Activated CD8-positive, alpha-beta memory T cell treated with anti-CD3 and anti-CD28 coated beads, Interleukin-2, amount 10 ng/mL, durations not matched to agents 7 days and 5 days (primary cell): ENCODE measurements at regions not wholly inside any gene's neighbourhood (a gene's known extent, or its start where the extent isn't known, plus 50 kb on each side); places are given as distances from the start of the nearest gene placed in this dataset.
A peak's percentile ranks its signal among the peaks of the same experiment; 100 is the strongest.
"Not testable (repeated sequence)": the region's sequence is repeated elsewhere in the genome, so short reads cannot be mapped to it uniquely, and the experiment has no call there.

Experiments used
- ATAC-seq: fragments of 150-1000 bp; cut with Tn5 transposase; one replicate; pipeline ENCODE4 v1.10.0; 2021; ENCODE audit warnings: moderate library complexity
- CTCF ChIA-PET: fragments of 350-600 bp; sonication (Branson Sonifier 250); formaldehyde crosslinking; loops from one replicate; lab custom pipeline; 2021; ENCODE audit warnings: antibody characterized with exemption; lab: Charles Lee
- DNase-seq: peaks from one replicate; pipeline ENCODE4 v3.0.0-alpha.2; 2020
- H3K27ac Mint-ChIP-seq: one replicate; pipeline ENCODE4 v1.8.0; 2021; ENCODE audit warnings: mild to moderate bottlenecking, mixed read lengths
- H3K27me3 Mint-ChIP-seq: one replicate; pipeline ENCODE4 v1.8.0; 2021; ENCODE audit warnings: mixed read lengths
- H3K36me3 Mint-ChIP-seq: one replicate; pipeline ENCODE4 v1.8.0; 2021; ENCODE audit warnings: mild to moderate bottlenecking, mixed read lengths
- H3K4me1 Mint-ChIP-seq: one replicate; pipeline ENCODE4 v1.8.0; 2021; ENCODE audit warnings: mixed read lengths
- H3K4me3 Mint-ChIP-seq: one replicate; pipeline ENCODE4 v1.8.0; 2021; ENCODE audit warnings: mild to moderate bottlenecking, moderate library complexity, mixed read lengths
- H3K9me3 Mint-ChIP-seq: one replicate; pipeline ENCODE4 v1.8.0; 2022; ENCODE audit warnings: low read depth, mixed read lengths

GRCh38 chr11:34001557-34002064 is 49.9 kb upstream of the CAPRIN1 start:
- H3K36me3 Mint-ChIP-seq = no peaks in the 10 kb centered on the region
- peaks cover 18% of the 10 kb centered on the region for H3K4me1 Mint-ChIP-seq
- no peaks in the 10 kb centered on the region for H3K9me3 Mint-ChIP-seq
- no peak for ATAC-seq
- H3K27me3 Mint-ChIP-seq = peaks cover 75% of the 10 kb centered on the region
- H3K27ac Mint-ChIP-seq = no peak overlapping the region
- CTCF ChIA-PET = interaction anchor here (1.5 to 2.6 kb wide), 2 partner anchors 10 to 14 kb away, joined by 7 to 12 read pairs; no protein-coding TSS in a partner anchor
- no peak overlapping the region for H3K4me3 Mint-ChIP-seq
- no peak for DNase-seq

- CTCF ChIA-PET = interaction anchor here (1.1 to 2.6 kb wide), 4 partner anchors 11 to 493 kb away, joined by 3 to 12 read pairs (median 5); partner anchors contain the start of gene ABTB2
- ATAC-seq = no peak
Measured at GRCh38 chr11:33999393-33999792, 52.1 kb upstream of the CAPRIN1 start.

GRCh38 chr11:33997584-33998251 is 53.8 kb upstream of the CAPRIN1 start:
- Mint-ChIP-seq H3K36me3 (no peaks in the 10 kb centered on the region), H3K27me3 (peaks cover 52% of the 10 kb centered on the region), H3K4me3 (no peak overlapping the region), H3K9me3 (no peaks in the 10 kb centered on the region), H3K4me1 (peaks cover 18% of the 10 kb centered on the region), H3K27ac (no peak overlapping the region)
- DNase-seq (no peak), ATAC-seq (no peak)
- CTCF ChIA-PET = interaction anchor here (0.6 to 3.1 kb wide), 23 partner anchors 10 to 495 kb away, joined by 3 to 20 read pairs (median 4); partner anchors contain the start of genes ABTB2 and CAPRIN1

More at GRCh38 chr11:33999393-33999792, 52.1 kb upstream of the CAPRIN1 start:
- Mint-ChIP-seq H3K27me3 (peaks cover 63% of the 10 kb centered on the region), H3K36me3 (no peaks in the 10 kb centered on the region), H3K27ac (no peak overlapping the region), H3K4me1 (peaks cover 18% of the 10 kb centered on the region), H3K9me3 (no peaks in the 10 kb centered on the region), H3K4me3 (no peak overlapping the region)
- no peak for DNase-seq

GRCh38 chr11:33996498-33997454 is 54.8 kb upstream of the CAPRIN1 start:
- H3K9me3 Mint-ChIP-seq = no peaks in the 10 kb centered on the region
- peaks cover 46% of the 10 kb centered on the region for H3K27me3 Mint-ChIP-seq
- H3K36me3 Mint-ChIP-seq = no peaks in the 10 kb centered on the region
- no peak overlapping the region for H3K27ac Mint-ChIP-seq
- DNase-seq (peak; percentile 84), ATAC-seq (peak; percentile 98)
- CTCF ChIA-PET = interaction anchor here (0.6 to 3.1 kb wide), 31 partner anchors 9 to 495 kb away, joined by 3 to 20 read pairs (median 4); partner anchors contain the start of genes ABTB2, CAPRIN1 and NAT10
- no peak overlapping the region for H3K4me3 Mint-ChIP-seq
- peaks cover 21% of the 10 kb centered on the region for H3K4me1 Mint-ChIP-seq

GRCh38 chr11:33994937-33995336 is 56.6 kb upstream of the CAPRIN1 start:
- Mint-ChIP-seq H3K36me3 (no peaks in the 10 kb centered on the region), H3K9me3 (no peaks in the 10 kb centered on the region), H3K27ac (no peak overlapping the region), H3K27me3 (peaks cover 36% of the 10 kb centered on the region), H3K4me3 (no peak overlapping the region), H3K4me1 (peaks cover 22% of the 10 kb centered on the region)
- CTCF ChIA-PET = no interaction called here
- no peak for DNase-seq
- ATAC-seq = no peak

- not testable (repeated sequence) for H3K36me3 Mint-ChIP-seq, ATAC-seq, H3K9me3 Mint-ChIP-seq
- Mint-ChIP-seq H3K4me1 (peaks cover 12% of the 10 kb centered on the region), H3K27me3 (peaks cover 11% of the 10 kb centered on the region), H3K27ac (peak overlapping the region; percentile 34), H3K4me3 (peak overlapping the region; percentile 27)
- DNase-seq = peak; percentile 52
- CTCF ChIA-PET = interaction anchor here (1.0 to 2.5 kb wide), 7 partner anchors 9 to 367 kb away, joined by 3 to 7 read pairs (median 4); partner anchors contain the start of gene ABTB2
Measured at GRCh38 chr11:33991136-33991535, 60.4 kb upstream of the CAPRIN1 start.

- CTCF ChIA-PET = interaction anchor here (2.5 kb wide), 1 partner anchor 12 kb away, joined by 7 read pairs; no protein-coding TSS in a partner anchor
- ATAC-seq = not testable (repeated sequence)
Measured at GRCh38 chr11:33990131-33990530, 61.4 kb upstream of the CAPRIN1 start.

GRCh38 chr11:33989461-33989860 is 62.1 kb upstream of the CAPRIN1 start:
- no peak for ATAC-seq
- Mint-ChIP-seq H3K27ac (no peak overlapping the region), H3K4me3 (no peak overlapping the region), H3K9me3 (no peaks in the 10 kb centered on the region), H3K4me1 (peaks cover 12% of the 10 kb centered on the region), H3K36me3 (no peaks in the 10 kb centered on the region), H3K27me3 (peaks cover 4% of the 10 kb centered on the region)
- CTCF ChIA-PET = interaction anchor here (0.6 to 3.3 kb wide), 3 partner anchors 8 to 661 kb away, joined by 3 to 20 read pairs (median 8); no protein-coding TSS in a partner anchor
- DNase-seq = no peak

More at GRCh38 chr11:33990131-33990530, 61.4 kb upstream of the CAPRIN1 start:
- H3K27ac Mint-ChIP-seq, DNase-seq, H3K9me3 Mint-ChIP-seq, H3K27me3 Mint-ChIP-seq, H3K4me3 Mint-ChIP-seq, H3K36me3 Mint-ChIP-seq: not testable (repeated sequence)
- peaks cover 12% of the 10 kb centered on the region for H3K4me1 Mint-ChIP-seq

GRCh38 chr11:33988586-33989370 is 62.8 kb upstream of the CAPRIN1 start:
- no peak overlapping the region for H3K4me3 Mint-ChIP-seq
- CTCF ChIA-PET = interaction anchor here (0.6 to 3.3 kb wide), 30 partner anchors 9 to 662 kb away, joined by 3 to 37 read pairs (median 4); no protein-coding TSS in a partner anchor
- DNase-seq (no peak), ATAC-seq (no peak)
- H3K4me1 Mint-ChIP-seq = peaks cover 12% of the 10 kb centered on the region
- H3K27me3 Mint-ChIP-seq = peaks cover 4% of the 10 kb centered on the region
- H3K27ac Mint-ChIP-seq = no peak overlapping the region
- H3K36me3 Mint-ChIP-seq = no peaks in the 10 kb centered on the region
- H3K9me3 Mint-ChIP-seq = no peaks in the 10 kb centered on the region

GRCh38 chr11:33987975-33988580 is 63.5 kb upstream of the CAPRIN1 start:
- Mint-ChIP-seq H3K36me3 (no peaks in the 10 kb centered on the region), H3K27me3 (peaks cover 4% of the 10 kb centered on the region), H3K4me1 (peaks cover 12% of the 10 kb centered on the region), H3K9me3 (no peaks in the 10 kb centered on the region), H3K27ac (no peak overlapping the region), H3K4me3 (no peak overlapping the region)
- ATAC-seq (peak; percentile 89), DNase-seq (peak; percentile 83)
- CTCF ChIA-PET = interaction anchor here (0.6 to 3.3 kb wide), 35 partner anchors 9 to 509 kb away, joined by 3 to 37 read pairs (median 3); no protein-coding TSS in a partner anchor

GRCh38 chr11:33987545-33987944 is 64.0 kb upstream of the CAPRIN1 start:
- no peaks in the 10 kb centered on the region for H3K36me3 Mint-ChIP-seq
- H3K4me1 Mint-ChIP-seq = peaks cover 12% of the 10 kb centered on the region
- no peak overlapping the region for H3K4me3 Mint-ChIP-seq
- no peaks in the 10 kb centered on the region for H3K9me3 Mint-ChIP-seq
- peaks cover 4% of the 10 kb centered on the region for H3K27me3 Mint-ChIP-seq
- ATAC-seq (no peak), DNase-seq (no peak)
- no peak overlapping the region for H3K27ac Mint-ChIP-seq
- CTCF ChIA-PET = interaction anchor here (0.7 to 3.3 kb wide), 33 partner anchors 8 to 509 kb away, joined by 3 to 37 read pairs (median 3); no protein-coding TSS in a partner anchor
